AG09309 (cell line): ENCODE measurements at regions not wholly inside any gene's neighbourhood (a gene's known extent, or its start where the extent isn't known, plus 50 kb on each side); places are given as distances from the start of the nearest gene placed in this dataset.

Experiments used
- DNase-seq: peaks from one replicate; pipeline ENCODE4 v3.0.0-alpha.2; 2010; ENCODE audit warnings: low read depth
- H3K4me3 ChIP-seq: 2 replicates; pipeline ENCODE4 v1.5.1; 2011; ENCODE audit warnings: mild to moderate bottlenecking, low read depth, low read length, moderate library complexity; ENCODE audit not compliant: control insufficient read depth
- TF ChIP-seq, protein P1 (sequence below): IDR thresholded peaks from 2 replicates; pipeline ENCODE4 v1.5.1; 2011; ENCODE audit warnings: mild to moderate bottlenecking, low read depth, low read length, inconsistent platforms; ENCODE audit not compliant: insufficient read depth, control insufficient read depth; ENCODE audit errors: missing control alignments

DNA sequence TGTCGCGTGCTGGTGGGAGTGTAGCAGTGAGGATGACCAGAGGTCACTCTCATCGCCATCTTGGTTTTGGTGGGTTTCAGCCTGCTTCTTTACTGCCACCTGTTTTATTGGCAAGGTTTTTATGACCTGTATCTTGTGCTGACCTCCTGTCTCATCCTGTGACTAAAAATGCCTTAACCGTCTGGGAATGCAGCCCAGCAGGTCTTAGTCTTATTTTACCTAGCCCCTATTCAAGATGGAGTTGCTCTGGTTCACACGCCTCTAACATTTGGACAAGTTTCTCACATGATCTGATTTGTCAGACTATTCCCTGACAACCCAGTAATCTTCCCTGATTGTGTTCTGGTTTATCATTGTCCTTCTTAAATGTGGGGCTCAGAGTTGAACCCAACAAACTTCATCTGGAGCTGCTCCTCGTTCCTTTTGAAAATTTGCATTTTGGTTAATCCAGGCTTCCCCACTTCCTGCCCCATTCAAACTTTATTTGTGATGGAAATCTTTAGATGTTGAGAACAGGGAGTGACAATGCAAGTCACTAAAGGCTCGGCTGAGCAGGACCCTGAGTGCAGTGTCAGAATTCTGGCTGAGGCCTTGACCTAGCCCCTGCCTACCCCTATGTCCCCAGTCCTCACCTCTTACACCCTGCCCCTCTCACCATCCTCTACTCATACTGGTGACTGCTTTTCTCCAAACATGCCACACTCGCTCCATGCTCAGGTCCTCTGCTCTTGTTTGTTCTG is 226.8 kb downstream of the STIM2 start:
- H3K4me3 ChIP-seq, result no peak overlapping the region
- TF ChIP-seq, protein P1, sequence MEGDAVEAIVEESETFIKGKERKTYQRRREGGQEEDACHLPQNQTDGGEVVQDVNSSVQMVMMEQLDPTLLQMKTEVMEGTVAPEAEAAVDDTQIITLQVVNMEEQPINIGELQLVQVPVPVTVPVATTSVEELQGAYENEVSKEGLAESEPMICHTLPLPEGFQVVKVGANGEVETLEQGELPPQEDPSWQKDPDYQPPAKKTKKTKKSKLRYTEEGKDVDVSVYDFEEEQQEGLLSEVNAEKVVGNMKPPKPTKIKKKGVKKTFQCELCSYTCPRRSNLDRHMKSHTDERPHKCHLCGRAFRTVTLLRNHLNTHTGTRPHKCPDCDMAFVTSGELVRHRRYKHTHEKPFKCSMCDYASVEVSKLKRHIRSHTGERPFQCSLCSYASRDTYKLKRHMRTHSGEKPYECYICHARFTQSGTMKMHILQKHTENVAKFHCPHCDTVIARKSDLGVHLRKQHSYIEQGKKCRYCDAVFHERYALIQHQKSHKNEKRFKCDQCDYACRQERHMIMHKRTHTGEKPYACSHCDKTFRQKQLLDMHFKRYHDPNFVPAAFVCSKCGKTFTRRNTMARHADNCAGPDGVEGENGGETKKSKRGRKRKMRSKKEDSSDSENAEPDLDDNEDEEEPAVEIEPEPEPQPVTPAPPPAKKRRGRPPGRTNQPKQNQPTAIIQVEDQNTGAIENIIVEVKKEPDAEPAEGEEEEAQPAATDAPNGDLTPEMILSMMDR, result no peak
- no peak for DNase-seq

DNA sequence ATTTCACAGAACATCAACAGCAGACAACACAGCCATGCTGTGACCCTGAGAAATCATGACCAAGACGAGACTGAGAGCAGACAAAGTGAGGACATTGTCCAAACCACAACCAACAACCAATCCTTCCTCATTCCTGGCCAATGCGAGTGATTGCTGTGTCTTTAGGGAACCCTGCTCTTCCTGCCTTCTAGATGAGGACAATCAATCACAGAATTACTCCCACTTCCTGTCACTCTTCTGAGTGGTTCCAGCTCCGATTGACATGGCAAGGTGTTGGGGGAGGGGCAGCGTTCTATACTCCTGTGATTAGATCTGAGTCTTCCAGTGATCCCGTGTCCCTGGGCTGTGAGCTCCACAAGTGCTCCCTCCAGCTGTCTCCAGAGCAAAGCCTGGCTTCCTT is 227.8 kb downstream of the STIM2 start:
- no peak overlapping the region for H3K4me3 ChIP-seq
- no peak for DNase-seq
- TF ChIP-seq, protein P1, result no peak

DNA sequence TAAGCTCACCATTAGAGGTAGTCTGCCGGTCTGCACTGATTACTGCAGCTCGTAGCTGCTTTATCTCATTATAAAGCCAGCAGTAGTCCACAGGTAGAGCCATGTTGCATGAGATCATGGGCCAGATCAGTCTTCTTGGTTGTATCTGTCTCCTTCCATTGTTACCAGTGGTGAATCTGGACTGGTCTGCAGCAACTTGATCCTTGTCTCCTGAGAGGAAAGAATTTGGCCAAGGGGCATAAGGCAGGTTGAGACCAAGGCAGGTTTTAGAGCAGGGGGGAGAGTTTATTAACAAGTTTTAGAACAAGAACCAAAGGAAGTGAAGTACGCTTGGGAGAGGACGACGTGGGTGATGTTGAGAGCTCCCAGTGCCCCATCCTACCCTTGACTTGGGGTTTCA is 228.5 kb downstream of the STIM2 start:
- no peak overlapping the region for H3K4me3 ChIP-seq
- TF ChIP-seq, protein P1, result no peak
- DNase-seq, result no peak

DNA sequence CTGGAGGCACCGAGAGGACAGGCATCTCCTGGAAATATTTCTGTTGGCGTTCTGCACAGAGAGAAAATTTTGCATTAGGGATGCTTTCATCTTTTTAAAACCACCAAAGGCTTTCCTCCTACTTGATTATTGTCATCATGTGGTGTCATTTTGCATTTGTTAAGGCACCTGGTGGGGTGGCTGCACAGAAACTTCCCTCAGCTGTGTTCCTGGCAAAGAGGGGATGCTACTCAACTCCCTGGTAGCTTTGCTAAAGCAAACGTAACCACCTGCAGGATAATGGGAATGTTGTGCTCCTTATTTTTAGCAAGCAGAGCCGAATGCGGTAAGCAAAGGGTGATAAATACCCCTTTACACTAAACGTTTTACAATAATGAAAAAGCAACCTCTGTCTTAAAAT is 229.8 kb downstream of the STIM2 start:
- DNase-seq, result no peak
- no peak overlapping the region for H3K4me3 ChIP-seq
- TF ChIP-seq, protein P1, result no peak

DNA sequence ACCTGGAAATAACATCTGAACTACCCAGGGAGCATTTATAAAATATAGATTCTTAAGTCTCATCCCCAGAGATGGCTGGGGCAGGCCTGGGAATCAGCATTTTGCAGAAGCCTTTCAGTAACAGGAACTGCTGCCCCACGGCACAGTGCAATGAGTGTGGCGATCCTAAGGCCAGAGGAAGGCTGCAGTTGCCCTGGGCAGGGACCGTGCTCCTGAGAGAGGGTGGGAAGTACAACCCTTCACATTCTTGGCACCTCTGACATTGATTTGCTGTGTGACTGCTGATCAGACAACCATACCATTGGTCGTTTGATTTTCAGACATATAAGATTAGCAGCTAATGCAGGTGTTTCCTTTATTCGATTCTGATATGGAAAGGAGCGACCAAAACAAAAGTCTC is 233.6 kb downstream of the STIM2 start:
- TF ChIP-seq, protein P1, result no peak
- H3K4me3 ChIP-seq, result no peak overlapping the region
- no peak for DNase-seq

DNA sequence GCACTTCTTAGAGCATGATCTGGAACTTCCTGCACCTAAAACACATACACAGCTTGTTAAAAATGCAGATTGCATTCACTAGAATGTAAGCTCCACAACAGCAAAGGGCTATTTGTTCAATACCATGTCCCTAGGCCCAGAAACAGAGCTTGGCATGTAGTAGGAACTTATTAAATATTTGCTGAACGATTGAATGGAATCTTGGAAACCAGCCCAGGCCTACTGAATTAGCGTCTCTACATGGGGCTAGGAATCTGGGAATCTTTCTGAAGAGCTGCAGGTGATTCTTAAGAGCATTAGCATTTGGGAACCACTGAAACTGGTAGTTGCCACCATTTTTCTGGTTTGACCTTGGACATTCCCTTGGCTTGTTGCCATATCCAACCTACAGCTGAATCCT is 234.1 kb downstream of the STIM2 start:
- no peak for DNase-seq
- TF ChIP-seq, protein P1, result no peak
- no peak overlapping the region for H3K4me3 ChIP-seq
